ENCODE measurements at regions not wholly inside any gene's neighbourhood (a gene's known extent, or its start where the extent isn't known, plus 50 kb on each side); places are given as distances from the start of the nearest gene placed in this dataset.

- H3K36me3 ChIP-seq: no peaks in the 10 kb centered on the region
- H3K9me3 ChIP-seq: no peaks in the 10 kb centered on the region
- H3K27me3 ChIP-seq: peaks cover 0 to 36% of the 10 kb centered on the region in 2 donors
- no peak overlapping the region for H3K4me3 ChIP-seq
- TF ChIP-seq CTCF (IDR thresholded peaks at IDR 0.05) (no peak), POLR2A (IDR thresholded peaks at IDR 0.05) (no peak), POLR2AphosphoS5 (IDR thresholded peaks at IDR 0.05) (no peak)
- H3K27ac ChIP-seq: no peak overlapping the region
- intact Hi-C loops (cut with DNase I; ENCODE audit: low total_unique reads): no loop called here
- H3K4me1 ChIP-seq: no peaks in the 10 kb centered on the region
- DNase-seq (ENCODE audit: low spot score in 2 of 2): peak in 1 of 2 donors; percentile 6
Measured at GRCh38 chr18:78766651-78767533, 212.7 kb upstream of the SALL3 start.

GRCh38 chr18:78767648-78768071, 212.0 kb upstream of the SALL3 start:
- Histone ChIP-seq H3K9me3 (no peaks in the 10 kb centered on the region), H3K4me3 (no peak overlapping the region), H3K36me3 (no peaks in the 10 kb centered on the region), H3K27me3 (peaks cover 0 to 44% of the 10 kb centered on the region in 2 donors), H3K4me1 (no peaks in the 10 kb centered on the region), H3K27ac (no peak overlapping the region)
- no peak for TF ChIP-seq POLR2AphosphoS5 (IDR thresholded peaks at IDR 0.05)
- no peak for TF ChIP-seq CTCF (IDR thresholded peaks at IDR 0.05)
- no peak for TF ChIP-seq POLR2A (IDR thresholded peaks at IDR 0.05)
- intact Hi-C loops (cut with DNase I; ENCODE audit: low total_unique reads): no loop called here
- peak in 1 of 2 donors; percentile 5 for DNase-seq (ENCODE audit: low spot score in 2 of 2)

GRCh38 chr18:78768221-78768620, 211.4 kb upstream of the SALL3 start:
- intact Hi-C loops (cut with DNase I; ENCODE audit: low total_unique reads): no loop called here
- peaks cover 0 to 49% of the 10 kb centered on the region in 2 donors for H3K27me3 ChIP-seq
- TF ChIP-seq POLR2AphosphoS5 (IDR thresholded peaks at IDR 0.05) (no peak), CTCF (IDR thresholded peaks at IDR 0.05) (no peak)
- H3K36me3 ChIP-seq: no peaks in the 10 kb centered on the region
- H3K9me3 ChIP-seq: no peaks in the 10 kb centered on the region
- H3K4me1 ChIP-seq: no peaks in the 10 kb centered on the region
- H3K27ac ChIP-seq: no peak overlapping the region
- DNase-seq (ENCODE audit: low spot score in 2 of 2): peak in 1 of 2 donors; percentile 13
- no peak overlapping the region for H3K4me3 ChIP-seq

GRCh38 chr18:78768656-78769501, 210.7 kb upstream of the SALL3 start:
- intact Hi-C loops (cut with DNase I; ENCODE audit: low total_unique reads): loop anchor here (1.0 kb wide), 1 partner anchor 19 kb away; no protein-coding TSS in a partner anchor
- TF ChIP-seq CTCF (IDR thresholded peaks at IDR 0.05): no peak
- TF ChIP-seq POLR2A (IDR thresholded peaks at IDR 0.05): no peak
- no peak for TF ChIP-seq POLR2AphosphoS5 (IDR thresholded peaks at IDR 0.05)
- H3K9me3 ChIP-seq: no peaks in the 10 kb centered on the region
- H3K36me3 ChIP-seq: no peaks in the 10 kb centered on the region
- H3K4me1 ChIP-seq: no peaks in the 10 kb centered on the region
- H3K27me3 ChIP-seq: peaks cover 0 to 56% of the 10 kb centered on the region in 2 donors
- no peak overlapping the region for H3K4me3 ChIP-seq
- peak in 1 of 2 donors; percentile 12 for DNase-seq (ENCODE audit: low spot score in 2 of 2)
- no peak overlapping the region for H3K27ac ChIP-seq
